HL-60 (cell line): ENCODE measurements at regions not wholly inside any gene's neighbourhood (a gene's known extent, or its start where the extent isn't known, plus 50 kb on each side); places are given as distances from the start of the nearest gene placed in this dataset.

Experiments
- DNase-seq, 2 experiments: peaks; one replicate each; pipeline ENCODE4 v3.0.0-alpha.2; 2010 to 2020; ENCODE audit warnings: low read depth in 1 of 2, low spot score in 1 of 2
- H3K27ac ChIP-seq: fragments of 250-450 bp; sonication (Bioruptor Pico); replicated peaks from 2 replicates; pipeline ENCODE4 v1.5.1; 2020; ENCODE audit warnings: mild to moderate bottlenecking, moderate library complexity
- H3K27me3 ChIP-seq: fragments of 250-450 bp; sonication (Bioruptor Pico); 2 replicates; pipeline ENCODE4 v1.5.1; 2021; ENCODE audit warnings: mild to moderate bottlenecking, moderate library complexity; ENCODE audit not compliant: insufficient read depth, poor library complexity, severe bottlenecking
- H3K4me3 ChIP-seq: replicated peaks from 2 replicates; pipeline ENCODE4 v1.5.1; 2011; ENCODE audit warnings: mild to moderate bottlenecking, control low read depth, low read length; ENCODE audit not compliant: insufficient read depth
- GABPA ChIP-seq: IDR thresholded peaks from 2 replicates; pipeline ENCODE4 v1.6.1; 2012; ENCODE audit warnings: low read depth
- POLR2AphosphoS5 ChIP-seq: IDR thresholded peaks from 2 replicates; pipeline ENCODE4 v1.6.1; 2012; ENCODE audit warnings: low read depth
- SPI1 ChIP-seq: IDR thresholded peaks from 2 replicates; pipeline ENCODE4 v1.6.1; 2012; ENCODE audit warnings: low read depth, mild to moderate bottlenecking, borderline replicate concordance
- TF ChIP-seq, protein P1 (sequence below): IDR thresholded peaks from one replicate; pipeline ENCODE4 v1.5.1; 2011; ENCODE audit warnings: low read length, control low read depth, inconsistent platforms; ENCODE audit not compliant: insufficient read depth
- TF ChIP-seq, protein P2 (sequence below): IDR thresholded peaks from 2 replicates; pipeline ENCODE4 v1.6.1; 2012; ENCODE audit warnings: low read depth; ENCODE audit not compliant: insufficient replicate concordance

DNA sequence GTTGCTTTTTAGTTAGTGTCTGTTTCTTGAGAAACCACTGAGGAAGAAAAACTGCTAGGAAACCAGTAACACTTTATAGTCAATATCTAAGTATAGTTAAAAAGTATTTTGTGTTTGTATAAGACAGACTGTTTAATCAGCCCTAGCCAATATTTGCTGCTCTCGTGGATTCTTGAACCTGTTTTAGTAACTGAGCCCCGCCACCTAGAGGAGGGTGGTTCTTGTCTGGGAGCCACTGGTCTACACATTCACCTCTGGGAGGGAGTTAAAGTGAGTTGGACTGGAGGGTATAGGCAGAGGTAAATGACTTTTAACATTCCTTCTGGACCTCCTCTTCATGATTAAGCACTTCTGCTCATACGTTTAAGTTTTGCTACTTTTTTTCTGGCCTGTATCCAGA lies 117.2 kb downstream of the SPATA31D1 start:
- no peaks in the 10 kb centered on the region for H3K27me3 ChIP-seq
- DNase-seq = no peak
- TF ChIP-seq, protein P1, sequence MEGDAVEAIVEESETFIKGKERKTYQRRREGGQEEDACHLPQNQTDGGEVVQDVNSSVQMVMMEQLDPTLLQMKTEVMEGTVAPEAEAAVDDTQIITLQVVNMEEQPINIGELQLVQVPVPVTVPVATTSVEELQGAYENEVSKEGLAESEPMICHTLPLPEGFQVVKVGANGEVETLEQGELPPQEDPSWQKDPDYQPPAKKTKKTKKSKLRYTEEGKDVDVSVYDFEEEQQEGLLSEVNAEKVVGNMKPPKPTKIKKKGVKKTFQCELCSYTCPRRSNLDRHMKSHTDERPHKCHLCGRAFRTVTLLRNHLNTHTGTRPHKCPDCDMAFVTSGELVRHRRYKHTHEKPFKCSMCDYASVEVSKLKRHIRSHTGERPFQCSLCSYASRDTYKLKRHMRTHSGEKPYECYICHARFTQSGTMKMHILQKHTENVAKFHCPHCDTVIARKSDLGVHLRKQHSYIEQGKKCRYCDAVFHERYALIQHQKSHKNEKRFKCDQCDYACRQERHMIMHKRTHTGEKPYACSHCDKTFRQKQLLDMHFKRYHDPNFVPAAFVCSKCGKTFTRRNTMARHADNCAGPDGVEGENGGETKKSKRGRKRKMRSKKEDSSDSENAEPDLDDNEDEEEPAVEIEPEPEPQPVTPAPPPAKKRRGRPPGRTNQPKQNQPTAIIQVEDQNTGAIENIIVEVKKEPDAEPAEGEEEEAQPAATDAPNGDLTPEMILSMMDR = no peak
- TF ChIP-seq SPI1 (no peak), GABPA (no peak), POLR2AphosphoS5 (no peak)
- TF ChIP-seq, protein P2, sequence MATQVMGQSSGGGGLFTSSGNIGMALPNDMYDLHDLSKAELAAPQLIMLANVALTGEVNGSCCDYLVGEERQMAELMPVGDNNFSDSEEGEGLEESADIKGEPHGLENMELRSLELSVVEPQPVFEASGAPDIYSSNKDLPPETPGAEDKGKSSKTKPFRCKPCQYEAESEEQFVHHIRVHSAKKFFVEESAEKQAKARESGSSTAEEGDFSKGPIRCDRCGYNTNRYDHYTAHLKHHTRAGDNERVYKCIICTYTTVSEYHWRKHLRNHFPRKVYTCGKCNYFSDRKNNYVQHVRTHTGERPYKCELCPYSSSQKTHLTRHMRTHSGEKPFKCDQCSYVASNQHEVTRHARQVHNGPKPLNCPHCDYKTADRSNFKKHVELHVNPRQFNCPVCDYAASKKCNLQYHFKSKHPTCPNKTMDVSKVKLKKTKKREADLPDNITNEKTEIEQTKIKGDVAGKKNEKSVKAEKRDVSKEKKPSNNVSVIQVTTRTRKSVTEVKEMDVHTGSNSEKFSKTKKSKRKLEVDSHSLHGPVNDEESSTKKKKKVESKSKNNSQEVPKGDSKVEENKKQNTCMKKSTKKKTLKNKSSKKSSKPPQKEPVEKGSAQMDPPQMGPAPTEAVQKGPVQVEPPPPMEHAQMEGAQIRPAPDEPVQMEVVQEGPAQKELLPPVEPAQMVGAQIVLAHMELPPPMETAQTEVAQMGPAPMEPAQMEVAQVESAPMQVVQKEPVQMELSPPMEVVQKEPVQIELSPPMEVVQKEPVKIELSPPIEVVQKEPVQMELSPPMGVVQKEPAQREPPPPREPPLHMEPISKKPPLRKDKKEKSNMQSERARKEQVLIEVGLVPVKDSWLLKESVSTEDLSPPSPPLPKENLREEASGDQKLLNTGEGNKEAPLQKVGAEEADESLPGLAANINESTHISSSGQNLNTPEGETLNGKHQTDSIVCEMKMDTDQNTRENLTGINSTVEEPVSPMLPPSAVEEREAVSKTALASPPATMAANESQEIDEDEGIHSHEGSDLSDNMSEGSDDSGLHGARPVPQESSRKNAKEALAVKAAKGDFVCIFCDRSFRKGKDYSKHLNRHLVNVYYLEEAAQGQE = no peak
- H3K27ac ChIP-seq = no peak overlapping the region
- H3K4me3 ChIP-seq = no peak overlapping the region

DNA sequence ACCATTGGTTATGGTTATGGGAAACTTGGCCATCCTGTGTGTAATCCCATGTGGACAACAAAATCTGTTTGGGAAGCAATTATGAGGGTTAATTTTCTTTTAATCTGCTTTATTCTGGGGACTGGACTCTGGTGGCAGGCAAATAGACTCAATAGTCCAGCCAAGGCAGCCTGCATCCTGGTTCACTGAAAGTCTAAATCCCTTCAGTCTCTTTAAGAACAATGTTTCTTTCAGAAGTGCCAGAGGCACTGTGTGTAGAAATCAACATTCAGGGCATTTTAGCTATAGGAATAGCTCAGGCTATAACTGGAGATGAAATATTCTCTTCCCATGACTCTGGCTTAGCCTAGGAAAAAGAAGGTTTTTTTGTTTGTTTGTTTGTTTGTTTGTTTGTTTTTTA lies 118.0 kb downstream of the SPATA31D1 start:
- Histone ChIP-seq H3K4me3 (no peak overlapping the region), H3K27me3 (no peaks in the 10 kb centered on the region), H3K27ac (no peak overlapping the region)
- TF ChIP-seq SPI1 = no peak
- TF ChIP-seq, protein P1 = no peak
- no peak for DNase-seq

DNA sequence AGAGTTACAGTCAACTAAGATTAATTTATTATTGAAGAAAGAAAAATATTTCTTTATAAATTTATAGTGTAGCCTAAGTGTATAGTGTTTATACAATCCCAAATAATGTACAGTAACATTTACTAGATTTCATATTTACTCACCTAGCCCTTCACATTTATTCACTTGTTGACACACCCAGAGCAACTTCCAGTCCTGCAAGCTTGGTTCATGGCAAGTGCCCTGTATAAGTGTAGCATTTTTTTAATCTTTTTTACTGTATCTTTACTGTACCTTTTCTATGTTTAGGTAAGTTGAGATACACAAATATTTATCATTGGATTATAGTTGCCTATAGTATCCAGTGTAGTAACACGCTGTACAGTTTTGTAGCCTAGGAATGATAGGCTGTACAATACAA lies 119.9 kb downstream of the SPATA31D1 start:
- TF ChIP-seq, protein P1 = no peak
- TF ChIP-seq POLR2AphosphoS5 = no peak
- TF ChIP-seq SPI1 = no peak
- TF ChIP-seq, protein P2 = no peak
- TF ChIP-seq GABPA = no peak
- H3K27ac ChIP-seq = no peak overlapping the region
- no peak for DNase-seq

DNA sequence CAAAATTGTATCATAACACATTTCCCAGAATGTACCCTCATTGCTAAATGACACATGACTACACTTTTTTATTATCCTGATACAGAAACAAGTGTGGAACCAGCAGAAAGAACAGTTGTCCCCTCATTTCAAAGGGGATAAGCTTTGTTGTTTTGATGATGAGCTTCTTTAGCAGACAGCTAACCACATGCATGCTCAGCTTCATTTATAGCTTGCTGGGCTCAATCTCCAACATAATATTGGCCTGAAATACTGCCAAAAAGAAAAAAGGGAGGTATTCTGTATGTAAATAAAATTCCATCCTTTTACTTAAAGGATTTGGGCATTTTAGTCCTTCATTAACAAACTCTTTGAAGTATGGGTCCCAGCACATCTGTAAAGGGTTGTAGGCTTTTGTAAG lies 120.4 kb downstream of the SPATA31D1 start:
- no peak for TF ChIP-seq SPI1
- TF ChIP-seq, protein P1 = no peak
- TF ChIP-seq, protein P2 = no peak
- TF ChIP-seq POLR2AphosphoS5 = no peak
- no peak for TF ChIP-seq GABPA
- H3K27ac ChIP-seq = no peak overlapping the region
- DNase-seq = no peak

More for the DNA sequence above, 119.9 kb downstream of the SPATA31D1 start:
- Histone ChIP-seq H3K27me3 (no peaks in the 10 kb centered on the region), H3K4me3 (no peak overlapping the region)

More for the DNA sequence above, 120.4 kb downstream of the SPATA31D1 start:
- no peak overlapping the region for H3K4me3 ChIP-seq
- no peaks in the 10 kb centered on the region for H3K27me3 ChIP-seq
